ENCODE measurements at regions not wholly inside any gene's neighbourhood (a gene's known extent, or its start where the extent isn't known, plus 50 kb on each side); places are given as distances from the start of the nearest gene placed in this dataset.

DNA sequence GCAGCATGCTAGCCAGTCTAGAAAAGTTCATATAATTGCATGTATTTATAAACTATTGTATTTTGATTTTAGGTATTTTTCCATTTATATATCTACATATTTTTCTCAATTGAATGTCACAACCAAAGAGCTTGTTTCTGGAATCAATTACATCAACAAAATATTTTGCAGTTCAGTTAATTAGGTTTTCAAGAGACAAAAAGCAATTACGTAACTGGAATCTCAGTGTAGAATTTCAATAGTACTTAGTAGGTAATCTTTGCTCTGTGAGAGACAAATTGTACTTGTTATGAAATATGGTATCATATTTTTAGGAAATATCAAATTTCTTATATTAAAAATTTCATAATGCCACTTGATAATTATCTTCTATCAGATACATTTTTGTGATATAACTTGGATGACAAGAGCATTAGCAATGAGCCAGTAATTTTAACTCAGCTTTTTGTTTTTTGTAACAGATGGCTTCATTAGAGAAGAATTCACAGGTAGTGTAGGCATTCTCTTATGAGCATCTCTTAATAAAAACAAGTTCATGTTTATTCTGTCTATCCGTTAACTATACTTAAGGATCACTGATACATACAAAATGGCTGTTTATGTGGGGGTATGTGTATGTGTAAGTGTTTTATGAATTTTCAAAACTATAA is 774.7 kb downstream of the C12orf50 start:
- TF ChIP-seq, protein P1, sequence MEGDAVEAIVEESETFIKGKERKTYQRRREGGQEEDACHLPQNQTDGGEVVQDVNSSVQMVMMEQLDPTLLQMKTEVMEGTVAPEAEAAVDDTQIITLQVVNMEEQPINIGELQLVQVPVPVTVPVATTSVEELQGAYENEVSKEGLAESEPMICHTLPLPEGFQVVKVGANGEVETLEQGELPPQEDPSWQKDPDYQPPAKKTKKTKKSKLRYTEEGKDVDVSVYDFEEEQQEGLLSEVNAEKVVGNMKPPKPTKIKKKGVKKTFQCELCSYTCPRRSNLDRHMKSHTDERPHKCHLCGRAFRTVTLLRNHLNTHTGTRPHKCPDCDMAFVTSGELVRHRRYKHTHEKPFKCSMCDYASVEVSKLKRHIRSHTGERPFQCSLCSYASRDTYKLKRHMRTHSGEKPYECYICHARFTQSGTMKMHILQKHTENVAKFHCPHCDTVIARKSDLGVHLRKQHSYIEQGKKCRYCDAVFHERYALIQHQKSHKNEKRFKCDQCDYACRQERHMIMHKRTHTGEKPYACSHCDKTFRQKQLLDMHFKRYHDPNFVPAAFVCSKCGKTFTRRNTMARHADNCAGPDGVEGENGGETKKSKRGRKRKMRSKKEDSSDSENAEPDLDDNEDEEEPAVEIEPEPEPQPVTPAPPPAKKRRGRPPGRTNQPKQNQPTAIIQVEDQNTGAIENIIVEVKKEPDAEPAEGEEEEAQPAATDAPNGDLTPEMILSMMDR (IDR thresholded peaks at IDR 0.05 in 8 of 11, conservative IDR thresholded peaks at IDR 0.05 in 3 of 11): no peak
- no peak for TF ChIP-seq POLR2AphosphoS5 (IDR thresholded peaks at IDR 0.05)
- no peak for TF ChIP-seq POLR2A (IDR thresholded peaks at IDR 0.05)
